Kidney epithelial cell (primary cell): ENCODE measurements at regions not wholly inside any gene's neighbourhood (a gene's known extent, or its start where the extent isn't known, plus 50 kb on each side); places are given as distances from the start of the nearest gene placed in this dataset.

Experiments used
- DNase-seq: peaks from one replicate; pipeline ENCODE4 v3.0.0-alpha.2; 2010; ENCODE audit warnings: low read depth
- H3K27me3 ChIP-seq: 2 replicates; pipeline ENCODE4 v1.6.0; 2011; ENCODE audit warnings: low read length; ENCODE audit not compliant: control insufficient read depth, insufficient read depth
- H3K36me3 ChIP-seq: 2 replicates; pipeline ENCODE4 v1.5.1; 2011; ENCODE audit warnings: low read length; ENCODE audit not compliant: control insufficient read depth, insufficient read depth
- H3K4me3 ChIP-seq: 2 replicates; pipeline ENCODE4 v1.5.1; 2011; ENCODE audit warnings: low read depth, mild to moderate bottlenecking, control low read depth, low read length
- CTCF ChIP-seq: IDR thresholded peaks from 2 replicates; pipeline ENCODE4 v1.5.1; 2011; ENCODE audit warnings: mild to moderate bottlenecking, moderate library complexity, low read length, control low read depth, inconsistent platforms; ENCODE audit not compliant: insufficient read depth, poor library complexity, severe bottlenecking

DNA sequence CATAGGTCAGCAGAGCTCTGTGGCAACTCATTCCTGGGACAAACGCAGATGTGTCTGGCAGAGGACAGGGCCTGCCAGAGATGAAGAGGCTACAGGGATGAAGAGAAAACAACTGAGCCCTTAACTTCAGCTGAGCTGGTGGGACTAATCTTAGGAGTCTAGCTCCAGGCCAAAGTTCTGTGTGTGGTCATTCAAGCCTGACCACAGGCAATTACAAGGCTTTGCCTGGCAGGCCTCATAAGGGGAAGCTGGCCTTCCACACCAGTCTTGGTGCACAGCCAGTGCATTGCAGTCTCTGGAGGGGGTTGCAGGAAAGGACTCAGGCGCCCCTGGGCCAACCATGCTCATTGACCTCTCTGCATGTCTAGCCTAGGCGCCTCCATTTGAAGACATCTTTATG is 127.6 kb upstream of the DAAM1 start:
- no peaks in the 10 kb centered on the region for H3K27me3 ChIP-seq
- H3K36me3 ChIP-seq = no peaks in the 10 kb centered on the region
- no peak overlapping the region for H3K4me3 ChIP-seq
- no peak for TF ChIP-seq CTCF
- DNase-seq = no peak

DNA sequence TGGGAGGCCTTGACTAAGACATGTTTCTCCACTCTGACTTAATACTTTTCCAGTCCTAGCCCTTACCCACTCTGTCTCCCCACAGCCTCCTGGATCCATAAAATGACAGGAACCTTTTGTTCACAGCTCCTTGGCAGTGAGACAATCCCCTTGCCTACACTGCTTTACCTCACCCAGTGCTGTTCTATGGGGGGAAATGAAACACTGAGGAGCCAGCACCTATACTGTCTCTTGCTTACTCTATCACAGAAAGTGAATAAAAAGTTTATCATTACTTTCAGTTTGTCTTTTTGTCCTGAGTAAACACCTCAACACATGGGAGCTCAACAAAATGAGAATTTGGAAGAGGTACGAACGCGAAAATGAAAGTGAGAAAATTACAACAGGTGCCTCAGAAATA is 127.2 kb upstream of the DAAM1 start:
- no peak overlapping the region for H3K4me3 ChIP-seq
- H3K36me3 ChIP-seq = no peaks in the 10 kb centered on the region
- no peaks in the 10 kb centered on the region for H3K27me3 ChIP-seq
- DNase-seq = no peak
- TF ChIP-seq CTCF = no peak

DNA sequence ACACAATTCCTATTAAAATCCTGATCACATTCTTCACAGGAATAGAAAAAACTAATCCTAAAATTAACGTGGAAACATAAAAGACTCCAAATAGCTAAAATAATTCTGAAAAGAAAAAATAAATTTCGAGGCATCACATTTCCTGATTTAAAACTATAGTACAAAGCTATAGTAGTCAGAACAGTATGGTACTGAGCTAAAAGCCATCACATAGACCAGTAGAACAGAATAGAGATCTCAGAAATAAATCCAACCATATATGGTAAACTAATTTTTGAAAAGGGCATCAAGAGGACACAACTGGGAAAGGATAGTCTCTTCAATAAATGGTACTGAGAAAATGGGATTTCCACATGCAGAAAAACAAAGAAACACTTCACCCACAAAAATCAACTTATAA is 125.2 kb upstream of the DAAM1 start:
- Histone ChIP-seq H3K36me3 (no peaks in the 10 kb centered on the region), H3K27me3 (no peaks in the 10 kb centered on the region), H3K4me3 (no peak overlapping the region)
- TF ChIP-seq CTCF = no peak
- no peak for DNase-seq

GRCh38 chr14:59067127-59067894 is 121.2 kb upstream of the DAAM1 start:
- Histone ChIP-seq H3K27me3 (no peaks in the 10 kb centered on the region), H3K4me3 (no peak overlapping the region), H3K36me3 (no peaks in the 10 kb centered on the region)
- DNase-seq = no peak
- no peak for TF ChIP-seq CTCF

GRCh38 chr14:59069163-59069854 is 119.2 kb upstream of the DAAM1 start:
- no peaks in the 10 kb centered on the region for H3K27me3 ChIP-seq

More at GRCh38 chr14:59069163-59069854, 119.2 kb upstream of the DAAM1 start:
- no peak for DNase-seq
- H3K4me3 ChIP-seq = no peak overlapping the region
- no peak for TF ChIP-seq CTCF
- no peaks in the 10 kb centered on the region for H3K36me3 ChIP-seq
